ENCODE measurements at regions not wholly inside any gene's neighbourhood (a gene's known extent, or its start where the extent isn't known, plus 50 kb on each side); places are given as distances from the start of the nearest gene placed in this dataset.
"Not testable (repeated sequence)": the region's sequence is repeated elsewhere in the genome, so short reads cannot be mapped to it uniquely, and the experiment has no call there.

GRCh38 chr1:67532452-67533216 lies 102.4 kb upstream of the SERBP1 start:
- peak; percentile 45 for DNase-seq

GRCh38 chr1:67534627-67535065 lies 104.4 kb upstream of the SERBP1 start:
- DNase-seq: no peak

- no peak for DNase-seq
These were observed 105.3 kb upstream of the SERBP1 start for GRCh38 chr1:67535474-67535873.

GRCh38 chr1:67536957-67537666 lies 106.9 kb upstream of the SERBP1 start:
- no peak for DNase-seq

- DNase-seq: no peak
These were observed 107.4 kb upstream of the SERBP1 start for GRCh38 chr1:67537667-67538018.

GRCh38 chr1:67540025-67540732 lies 110.0 kb upstream of the SERBP1 start:
- no peak for DNase-seq

GRCh38 chr1:67540733-67541125 lies 110.5 kb upstream of the SERBP1 start:
- no peak for DNase-seq

- no peak for DNase-seq
These were observed 112.5 kb upstream of the SERBP1 start for GRCh38 chr1:67542747-67543146.

- no peak for DNase-seq
These were observed 114.7 kb upstream of the SERBP1 start for GRCh38 chr1:67544921-67545320.

- DNase-seq: no peak
These were observed 115.2 kb upstream of the SERBP1 start for GRCh38 chr1:67545364-67545763.

GRCh38 chr1:67551375-67551774 lies 121.2 kb upstream of the SERBP1 start:
- no peak for DNase-seq

GRCh38 chr1:67552336-67552759 lies 122.1 kb upstream of the SERBP1 start:
- no peak for DNase-seq

- DNase-seq: not testable (repeated sequence)
These were observed 124.0 kb upstream of the SERBP1 start for GRCh38 chr1:67554204-67554603.

- DNase-seq: no peak
These were observed 125.5 kb upstream of the SERBP1 start for GRCh38 chr1:67555461-67556296.

GRCh38 chr1:67556297-67556900 lies 126.2 kb upstream of the SERBP1 start:
- no peak for DNase-seq

GRCh38 chr1:67557696-67558448 lies 127.1 kb upstream of the GADD45A start:
- DNase-seq: no peak

GRCh38 chr1:67558449-67559193 lies 126.4 kb upstream of the GADD45A start:
- DNase-seq: no peak

- DNase-seq: no peak
These were observed 125.7 kb upstream of the GADD45A start for GRCh38 chr1:67559222-67559700.

GRCh38 chr1:67560580-67561255 lies 124.3 kb upstream of the GADD45A start:
- DNase-seq: no peak

GRCh38 chr1:67561704-67562113 lies 123.3 kb upstream of the GADD45A start:
- peak; percentile 68 for DNase-seq
